ENCODE measurements at regions not wholly inside any gene's neighbourhood (a gene's known extent, or its start where the extent isn't known, plus 50 kb on each side); places are given as distances from the start of the nearest gene placed in this dataset.

DNA sequence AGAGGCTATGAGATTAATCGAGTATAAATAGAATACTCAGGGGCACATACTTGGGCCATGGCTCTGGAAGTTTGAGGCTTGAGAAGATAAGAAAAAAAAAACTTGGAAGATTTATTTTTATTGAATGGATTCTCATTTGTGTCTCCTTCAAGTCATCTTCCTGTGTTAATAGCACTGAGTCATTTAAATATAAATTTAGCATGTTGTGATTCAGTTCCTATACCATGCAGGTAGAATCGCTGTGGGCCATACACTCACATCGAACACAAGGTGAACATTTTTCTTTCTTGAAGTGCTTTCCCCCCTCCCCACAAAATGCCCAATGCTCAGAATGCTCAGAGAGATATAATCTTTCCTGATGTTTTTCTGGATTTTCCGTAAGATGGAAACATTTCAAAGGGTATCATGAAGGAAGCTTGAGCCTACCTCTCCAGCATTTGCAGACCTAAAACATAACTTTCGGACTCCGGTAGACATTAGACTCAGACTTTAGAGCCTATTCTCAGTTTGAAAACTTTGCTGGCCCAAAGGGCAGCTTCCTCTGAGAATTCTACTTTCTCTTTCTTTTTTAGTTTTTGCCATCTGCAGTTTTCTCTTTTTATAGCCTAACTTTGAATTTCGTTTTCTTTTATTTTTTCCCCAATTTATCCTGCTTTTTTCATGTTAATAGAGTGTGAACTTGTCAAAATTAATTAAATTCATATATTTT is 737.6 kb upstream of the NUDT12 start:
- Histone ChIP-seq H2AFZ (ENCODE audit: low read depth, low read length, poor library complexity, severe bottlenecking) (no peak overlapping the region), H3K27ac (ENCODE audit: low read depth, low read length) (no peak overlapping the region), H3K9me2 (ENCODE audit: insufficient read depth) (no peaks in the 10 kb centered on the region), H3K4me3 (replicated peaks in 1 of 2; ENCODE audit: low read depth in 1 of 2, low read length in 2 of 2) (no peak overlapping the region), H3K4me2 (ENCODE audit: low read length) (no peak overlapping the region), H3K9ac (ENCODE audit: low read length) (no peak overlapping the region), H3K79me2 (ENCODE audit: insufficient read depth, low read length) (no peaks in the 10 kb centered on the region), H3K27me3 (ENCODE audit: insufficient read depth, low read length) (no peaks in the 10 kb centered on the region), H3K9me3 (ENCODE audit: control insufficient read depth in 1 of 2, insufficient read depth in 1 of 2, low read depth in 1 of 2, low read length in 2 of 2) (no peaks in the 10 kb centered on the region), H3K4me1 (ENCODE audit: control insufficient read depth in 1 of 2, insufficient read depth in 2 of 2, low read length in 2 of 2) (peaks cover 6 to 15% of the 10 kb centered on the region in 2 experiments), H3K36me3 (ENCODE audit: control insufficient read depth in 1 of 2, insufficient read depth in 2 of 2, low read length in 2 of 2) (no peaks in the 10 kb centered on the region), H4K20me1 (ENCODE audit: insufficient read depth) (no peaks in the 10 kb centered on the region; the same call in 1 of the 2 replicates)
- ChIA-PET CTCF (no interaction called here), POLR2A (no interaction called here), RAD21 (ENCODE audit: low non-redundant PET in 1 of 2, low total read pairs in 2 of 2, uncharacterized antibody in 2 of 2, unreplicated experiment in 2 of 2) (no interaction called here)
- no peak for TF ChIP-seq FOSL1 (IDR thresholded peaks at IDR 0.05; ENCODE audit: low read depth)
- TF ChIP-seq EZH2phosphoT487 (IDR thresholded peaks at IDR 0.05; ENCODE audit: borderline replicate concordance), result no peak
- no peak for TF ChIP-seq MAX (IDR thresholded peaks at IDR 0.05)
- no peak for TF ChIP-seq SRF (IDR thresholded peaks at IDR 0.05; ENCODE audit: low read depth)
- intact Hi-C loops (cut with micrococcal nuclease), result no loop called here
- no TSS peak for BruUV-seq (replicated peaks)
- no peak for ATAC-seq
- no peak for DNase-seq (ENCODE audit: low read depth, low spot score)

- intact Hi-C loops (cut with micrococcal nuclease), result no loop called here
- H4K20me1 ChIP-seq (ENCODE audit: insufficient read depth), result no peaks in the 10 kb centered on the region; the same call in 1 of the 2 replicates
- H2AFZ ChIP-seq (ENCODE audit: low read depth, low read length, poor library complexity, severe bottlenecking), result no peak overlapping the region
- no peaks in the 10 kb centered on the region for H3K27me3 ChIP-seq (ENCODE audit: insufficient read depth, low read length)
- no peak for ATAC-seq
- H3K4me2 ChIP-seq (ENCODE audit: low read length), result no peak overlapping the region
- no peaks in the 10 kb centered on the region for H3K9me2 ChIP-seq (ENCODE audit: insufficient read depth)
- no peaks in the 10 kb centered on the region for H3K79me2 ChIP-seq (ENCODE audit: insufficient read depth, low read length)
- H3K4me3 ChIP-seq (replicated peaks in 1 of 2; ENCODE audit: low read depth in 1 of 2, low read length in 2 of 2), result no peak overlapping the region
- no peaks in the 10 kb centered on the region for H3K9me3 ChIP-seq (ENCODE audit: control insufficient read depth in 1 of 2, insufficient read depth in 1 of 2, low read depth in 1 of 2, low read length in 2 of 2)
- RAD21 ChIA-PET (ENCODE audit: low non-redundant PET in 1 of 2, low total read pairs in 2 of 2, uncharacterized antibody in 2 of 2, unreplicated experiment in 2 of 2), result no interaction called here
- no peak for DNase-seq (ENCODE audit: low read depth, low spot score)
- H3K36me3 ChIP-seq (ENCODE audit: control insufficient read depth in 1 of 2, insufficient read depth in 2 of 2, low read length in 2 of 2), result no peaks in the 10 kb centered on the region
- POLR2A ChIA-PET, result no interaction called here
- TF ChIP-seq FOSL1 (IDR thresholded peaks at IDR 0.05; ENCODE audit: low read depth), result no peak
- no peak for TF ChIP-seq EZH2 (IDR thresholded peaks at IDR 0.05)
- no peak for TF ChIP-seq ATF3 (IDR thresholded peaks at IDR 0.05)
- TF ChIP-seq POLR2AphosphoS5 (IDR thresholded peaks at IDR 0.05; ENCODE audit: low read depth, low read length), result no peak
- no peak for TF ChIP-seq TCF7L2 (IDR thresholded peaks at IDR 0.05; ENCODE audit: borderline replicate concordance, extremely low read depth, insufficient read depth, insufficient read length)
- TF ChIP-seq, protein P1, sequence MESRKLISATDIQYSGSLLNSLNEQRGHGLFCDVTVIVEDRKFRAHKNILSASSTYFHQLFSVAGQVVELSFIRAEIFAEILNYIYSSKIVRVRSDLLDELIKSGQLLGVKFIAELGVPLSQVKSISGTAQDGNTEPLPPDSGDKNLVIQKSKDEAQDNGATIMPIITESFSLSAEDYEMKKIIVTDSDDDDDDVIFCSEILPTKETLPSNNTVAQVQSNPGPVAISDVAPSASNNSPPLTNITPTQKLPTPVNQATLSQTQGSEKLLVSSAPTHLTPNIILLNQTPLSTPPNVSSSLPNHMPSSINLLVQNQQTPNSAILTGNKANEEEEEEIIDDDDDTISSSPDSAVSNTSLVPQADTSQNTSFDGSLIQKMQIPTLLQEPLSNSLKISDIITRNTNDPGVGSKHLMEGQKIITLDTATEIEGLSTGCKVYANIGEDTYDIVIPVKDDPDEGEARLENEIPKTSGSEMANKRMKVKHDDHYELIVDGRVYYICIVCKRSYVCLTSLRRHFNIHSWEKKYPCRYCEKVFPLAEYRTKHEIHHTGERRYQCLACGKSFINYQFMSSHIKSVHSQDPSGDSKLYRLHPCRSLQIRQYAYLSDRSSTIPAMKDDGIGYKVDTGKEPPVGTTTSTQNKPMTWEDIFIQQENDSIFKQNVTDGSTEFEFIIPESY (IDR thresholded peaks at IDR 0.05; ENCODE audit: extremely low read depth, insufficient replicate concordance, low read length), result no peak
- no peak for TF ChIP-seq JUND (IDR thresholded peaks at IDR 0.05)
- TF ChIP-seq CTCF (IDR thresholded peaks at IDR 0.05 in 2 of 3, conservative IDR thresholded peaks at IDR 0.05 in 1 of 3; ENCODE audit: borderline replicate concordance in 1 of 3, insufficient read depth in 1 of 3, low read depth in 2 of 3, low read length in 2 of 3), result no peak
- TF ChIP-seq SRF (IDR thresholded peaks at IDR 0.05; ENCODE audit: low read depth), result no peak
- H3K4me1 ChIP-seq (ENCODE audit: control insufficient read depth in 1 of 2, insufficient read depth in 2 of 2, low read length in 2 of 2), result peaks cover 6 to 15% of the 10 kb centered on the region in 2 experiments
- H3K9ac ChIP-seq (ENCODE audit: low read length), result no peak overlapping the region
- CTCF ChIA-PET, result no interaction called here
- H3K27ac ChIP-seq (ENCODE audit: low read depth, low read length), result no peak overlapping the region
- BruUV-seq (replicated peaks), result no TSS peak
Observed at GRCh38 chr5:104298518-104298917, 735.9 kb upstream of the NUDT12 start.

All from HCT116 (cell line).